Mesothelial cell of epicardium (in vitro differentiated cells): ENCODE measurements at regions not wholly inside any gene's neighbourhood (a gene's known extent, or its start where the extent isn't known, plus 50 kb on each side); places are given as distances from the start of the nearest gene placed in this dataset.

Source experiments
- DNase-seq, 2 experiments: peaks; one replicate each; pipeline ENCODE4 v3.0.0; 2021; ENCODE audit warnings: low spot score in 2 of 2; ENCODE audit not compliant: unreplicated experiment in 2 of 2
- H3K27ac Mint-ChIP-seq: 2 replicates; pipeline ENCODE4 v1.8.0; 2021; ENCODE audit warnings: mixed read lengths
- H3K27me3 Mint-ChIP-seq: 2 replicates; pipeline ENCODE4 v1.8.0; 2021; ENCODE audit warnings: low read depth, mixed read lengths
- H3K36me3 Mint-ChIP-seq: 2 replicates; pipeline ENCODE4 v1.8.0; 2021; ENCODE audit warnings: mixed read lengths
- H3K4me1 Mint-ChIP-seq: 2 replicates; pipeline ENCODE4 v1.8.0; 2021; ENCODE audit warnings: mixed read lengths
- H3K4me3 Mint-ChIP-seq: 2 replicates; pipeline ENCODE4 v1.8.0; 2021; ENCODE audit warnings: mild to moderate bottlenecking, moderate library complexity, mixed read lengths
- H3K9me3 Mint-ChIP-seq: 2 replicates; pipeline ENCODE4 v1.8.0; 2021; ENCODE audit warnings: mixed read lengths
- TF ChIP-seq, protein P1 (sequence below): fragments of 200-600 bp; sonication (generic); IDR thresholded peaks from one replicate; pipeline ENCODE4 v1.5.0; 2021; ENCODE audit warnings: antibody characterized with exemption; ENCODE audit not compliant: unreplicated experiment

DNA sequence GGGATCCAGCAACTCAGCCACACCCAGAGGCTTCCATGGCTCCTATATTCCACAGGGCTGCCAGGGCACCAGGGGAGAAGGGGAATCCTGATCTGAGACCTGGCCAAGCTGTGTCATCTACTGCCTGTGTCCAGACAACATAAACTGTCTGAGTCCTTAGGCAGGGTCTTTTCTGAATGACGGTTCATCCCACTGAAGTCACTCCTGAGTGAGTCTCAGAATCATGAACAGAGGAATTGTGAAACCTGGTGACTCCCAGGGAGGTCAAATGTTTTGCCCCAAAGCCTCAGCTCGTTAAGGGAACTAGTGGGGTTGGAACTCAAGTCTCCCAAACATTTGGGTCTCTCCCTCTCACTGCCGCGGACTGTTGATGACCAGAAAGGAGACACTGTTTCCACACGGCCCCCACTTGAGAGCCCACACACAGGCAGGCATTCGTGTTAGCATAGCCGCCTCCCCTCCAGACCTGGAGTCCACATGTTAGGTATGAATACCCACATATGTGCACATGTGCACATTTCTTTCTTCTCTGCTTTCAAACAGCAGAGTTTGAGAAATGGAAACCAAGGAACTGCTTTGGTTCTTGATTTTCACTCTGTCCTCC, 87.2 kb upstream of the KCNK12 start:
- Mint-ChIP-seq H3K36me3 (no peaks in the 10 kb centered on the region), H3K9me3 (no peaks in the 10 kb centered on the region), H3K27me3 (no peaks in the 10 kb centered on the region), H3K4me1 (peaks cover 20% of the 10 kb centered on the region), H3K4me3 (no peak overlapping the region), H3K27ac (no peak overlapping the region)
- TF ChIP-seq, protein P1, sequence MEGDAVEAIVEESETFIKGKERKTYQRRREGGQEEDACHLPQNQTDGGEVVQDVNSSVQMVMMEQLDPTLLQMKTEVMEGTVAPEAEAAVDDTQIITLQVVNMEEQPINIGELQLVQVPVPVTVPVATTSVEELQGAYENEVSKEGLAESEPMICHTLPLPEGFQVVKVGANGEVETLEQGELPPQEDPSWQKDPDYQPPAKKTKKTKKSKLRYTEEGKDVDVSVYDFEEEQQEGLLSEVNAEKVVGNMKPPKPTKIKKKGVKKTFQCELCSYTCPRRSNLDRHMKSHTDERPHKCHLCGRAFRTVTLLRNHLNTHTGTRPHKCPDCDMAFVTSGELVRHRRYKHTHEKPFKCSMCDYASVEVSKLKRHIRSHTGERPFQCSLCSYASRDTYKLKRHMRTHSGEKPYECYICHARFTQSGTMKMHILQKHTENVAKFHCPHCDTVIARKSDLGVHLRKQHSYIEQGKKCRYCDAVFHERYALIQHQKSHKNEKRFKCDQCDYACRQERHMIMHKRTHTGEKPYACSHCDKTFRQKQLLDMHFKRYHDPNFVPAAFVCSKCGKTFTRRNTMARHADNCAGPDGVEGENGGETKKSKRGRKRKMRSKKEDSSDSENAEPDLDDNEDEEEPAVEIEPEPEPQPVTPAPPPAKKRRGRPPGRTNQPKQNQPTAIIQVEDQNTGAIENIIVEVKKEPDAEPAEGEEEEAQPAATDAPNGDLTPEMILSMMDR = no peak
- DNase-seq = no peak

DNA sequence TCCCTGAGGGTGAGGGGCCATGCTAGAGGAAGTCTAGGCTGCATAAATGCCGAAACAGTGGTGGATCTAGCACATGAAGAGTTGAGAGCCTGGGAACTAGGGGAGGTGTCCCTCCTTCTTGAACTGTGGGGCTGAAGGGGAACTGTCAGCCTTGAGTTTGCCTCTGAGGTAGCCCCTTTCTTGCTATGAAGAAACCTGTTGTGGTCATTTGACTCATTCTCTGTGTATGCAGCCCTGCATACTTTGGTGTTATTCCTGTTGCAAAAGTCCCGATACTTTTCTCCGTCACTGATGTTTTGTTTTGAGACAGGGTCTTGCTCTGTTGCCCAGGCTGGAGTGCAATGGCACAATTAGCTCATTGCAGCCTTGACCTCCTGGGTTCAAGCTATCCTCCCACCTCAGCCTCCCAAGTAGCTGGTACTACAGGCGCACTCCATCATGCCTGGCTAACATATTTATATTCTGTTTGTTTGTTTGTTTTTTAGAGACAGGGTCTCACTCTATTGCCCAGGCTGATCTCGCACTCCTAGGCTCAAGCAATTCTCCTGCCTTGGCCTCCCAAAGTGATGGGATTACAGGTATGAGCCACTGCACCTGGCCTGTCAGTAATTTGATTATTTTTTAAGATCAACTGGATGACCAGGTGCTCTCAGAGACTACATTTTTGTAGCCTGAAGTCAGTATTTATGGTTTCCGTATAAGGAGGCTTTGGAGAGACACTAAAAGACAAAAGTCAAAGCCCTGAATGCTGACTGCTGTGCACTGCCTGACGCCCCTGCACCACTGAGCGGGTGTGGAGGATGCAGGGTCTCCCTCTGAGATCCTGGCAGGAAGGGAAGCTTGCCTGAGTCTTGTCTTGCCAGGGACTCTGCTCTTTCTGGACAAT, 86.2 kb upstream of the KCNK12 start:
- Mint-ChIP-seq H3K36me3 (no peaks in the 10 kb centered on the region), H3K27ac (no peak overlapping the region), H3K4me1 (peaks cover 20% of the 10 kb centered on the region), H3K4me3 (no peak overlapping the region), H3K9me3 (no peaks in the 10 kb centered on the region), H3K27me3 (no peaks in the 10 kb centered on the region)
- DNase-seq = no peak
- TF ChIP-seq, protein P1 = no peak

DNA sequence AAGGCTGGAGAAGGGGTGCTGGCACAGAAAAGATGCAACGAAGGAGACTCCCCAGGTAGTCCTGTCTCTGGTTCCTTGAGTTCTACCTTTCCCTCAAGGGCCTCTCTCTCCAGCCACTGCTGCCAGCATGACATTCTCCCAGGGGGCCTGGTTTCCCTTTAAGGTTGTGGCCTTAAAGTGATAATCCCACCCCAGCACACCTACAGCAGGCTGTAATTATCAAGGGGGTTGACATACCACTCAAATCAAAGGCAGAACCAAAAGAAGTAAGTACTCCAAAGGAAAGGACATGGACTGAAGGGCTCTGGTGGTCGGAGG, 84.7 kb upstream of the KCNK12 start:
- H3K9me3 Mint-ChIP-seq = no peaks in the 10 kb centered on the region
- peaks cover 20% of the 10 kb centered on the region for H3K4me1 Mint-ChIP-seq
- H3K4me3 Mint-ChIP-seq = no peak overlapping the region
- H3K27me3 Mint-ChIP-seq = no peaks in the 10 kb centered on the region
- TF ChIP-seq, protein P1 = no peak
- no peaks in the 10 kb centered on the region for H3K36me3 Mint-ChIP-seq
- DNase-seq = no peak
- H3K27ac Mint-ChIP-seq = no peak overlapping the region

DNA sequence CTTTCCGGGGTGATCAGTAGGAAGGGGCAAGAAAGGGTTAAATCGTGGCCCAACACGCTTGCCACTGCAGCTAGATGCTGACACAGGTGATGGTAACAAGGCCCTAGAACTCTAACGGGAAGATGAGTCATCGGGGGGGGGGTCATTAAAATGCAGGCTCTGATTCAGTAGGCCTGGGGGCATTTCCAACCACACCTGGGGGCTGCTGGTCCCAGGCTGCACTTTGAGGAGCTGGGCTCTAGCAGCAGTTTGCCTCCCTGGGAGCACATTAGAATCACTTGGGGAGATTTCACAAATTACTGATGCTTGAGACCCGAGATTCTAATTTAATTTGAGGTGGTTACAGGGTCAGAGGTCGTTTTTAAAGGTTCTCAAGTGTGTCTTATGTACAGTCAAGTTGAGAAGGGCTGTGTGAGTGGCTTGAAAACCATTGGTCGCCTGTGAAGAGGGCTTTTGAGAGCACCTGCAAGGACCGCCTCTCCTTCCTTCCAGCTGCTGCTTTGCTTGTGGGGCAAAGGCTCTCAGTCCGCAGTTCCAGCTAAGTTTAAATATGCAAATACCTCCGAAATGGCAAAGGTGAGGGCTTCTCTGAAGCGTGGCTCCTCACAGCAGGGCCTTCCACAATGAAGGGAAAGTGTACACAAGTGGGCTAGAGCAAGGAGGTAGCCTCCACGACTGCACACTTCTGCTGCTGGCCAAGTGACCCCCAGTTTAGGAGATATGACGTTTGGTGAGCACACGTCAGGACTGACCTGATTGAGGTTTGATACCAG, 84.2 kb upstream of the KCNK12 start:
- Mint-ChIP-seq H3K36me3 (no peaks in the 10 kb centered on the region), H3K9me3 (no peaks in the 10 kb centered on the region), H3K4me1 (peaks cover 17% of the 10 kb centered on the region), H3K27ac (no peak overlapping the region), H3K27me3 (no peaks in the 10 kb centered on the region), H3K4me3 (no peak overlapping the region)
- TF ChIP-seq, protein P1 = no peak
- DNase-seq = no peak

DNA sequence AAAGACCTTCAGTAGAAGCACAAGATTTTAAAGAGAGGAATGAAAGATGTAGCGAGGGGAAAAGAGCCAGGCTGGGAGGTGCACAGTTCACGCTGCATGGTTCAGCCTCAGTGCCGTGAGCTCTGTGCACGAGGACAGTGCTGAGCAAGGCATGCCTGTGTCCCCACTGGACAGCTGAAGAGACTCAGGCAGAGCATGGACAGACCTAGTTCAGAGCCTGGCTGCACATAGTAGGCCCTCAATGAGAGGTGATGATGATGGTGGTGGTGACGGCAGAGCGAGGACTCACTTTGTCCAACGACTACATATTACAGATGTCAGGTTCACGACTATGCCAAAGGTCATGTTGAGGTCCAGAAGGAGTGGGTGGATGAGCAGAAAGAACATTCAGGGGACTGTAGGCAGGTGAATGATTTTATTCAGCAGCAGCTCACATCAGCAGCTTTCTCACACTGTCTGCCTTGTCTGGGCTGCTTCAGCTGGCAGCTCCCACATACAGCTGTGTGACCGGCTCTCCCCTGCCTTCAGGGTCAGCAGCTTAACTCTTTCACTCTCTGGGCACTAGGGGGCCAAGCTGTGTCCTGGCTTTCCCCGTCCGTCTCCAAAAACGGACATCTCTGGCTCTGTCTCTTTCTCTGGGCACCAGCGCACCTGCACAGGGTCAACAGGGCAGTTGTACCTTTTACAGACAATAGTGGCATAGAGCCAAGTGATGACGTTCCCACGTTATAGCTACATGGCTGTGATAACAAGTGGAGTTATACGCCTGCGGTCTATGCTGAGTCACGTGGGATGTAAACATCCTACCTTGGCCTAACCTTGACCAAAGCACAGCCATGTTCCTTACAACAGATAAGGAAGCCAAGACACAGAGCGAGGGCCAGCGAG, 83.4 kb upstream of the KCNK12 start:
- Mint-ChIP-seq H3K27me3 (no peaks in the 10 kb centered on the region), H3K4me1 (peaks cover 13% of the 10 kb centered on the region), H3K27ac (no peak overlapping the region), H3K36me3 (no peaks in the 10 kb centered on the region), H3K9me3 (peaks cover 2% of the 10 kb centered on the region), H3K4me3 (no peak overlapping the region)
- TF ChIP-seq, protein P1 = no peak
- DNase-seq = no peak
